Stomach (tissue), 8 donors: ENCODE measurements at regions not wholly inside any gene's neighbourhood (a gene's known extent, or its start where the extent isn't known, plus 50 kb on each side); places are given as distances from the start of the nearest gene placed in this dataset.

Experiments used
- DNase-seq, 2 donors: peaks; one replicate each; pipeline versions ENCODE4 v3.0.0 to v3.0.0-alpha.2; 2013 to 2019
- H3K27ac ChIP-seq, 5 donors: fragments of 200-600 bp in 4 of 5; sonication (generic) in 4 of 5; one replicate each; pipeline ENCODE4 v1.5.1; 2013 to 2019; ENCODE audit warnings: mild to moderate bottlenecking in 1 of 5, moderate library complexity in 1 of 5
- H3K27me3 ChIP-seq, 3 donors: fragments of 200-600 bp; sonication (generic); one replicate each; pipeline ENCODE4 v1.5.1; 2017 to 2019; ENCODE audit warnings: mixed run types in 1 of 3
- H3K36me3 ChIP-seq, 4 donors: fragments of 200-600 bp; sonication (generic); 1 replicate in 3 of 4; 2 replicates in 1 of 4; pipeline ENCODE4 v1.5.1; 2016 to 2019
- H3K4me1 ChIP-seq, 4 donors: fragments of 200-600 bp; sonication (generic); one replicate each; pipeline ENCODE4 v1.5.1; 2016 to 2019
- H3K4me3 ChIP-seq, 4 donors: fragments of 200-600 bp; sonication (generic) in 3 of 4; one replicate each; pipeline ENCODE4 v1.5.1; 2016 to 2019; ENCODE audit warnings: mild to moderate bottlenecking in 1 of 4
- H3K9me3 ChIP-seq, 4 donors: fragments of 200-600 bp; sonication (generic); one replicate each; pipeline ENCODE4 v1.5.1; 2016 to 2019
- EP300 ChIP-seq: sonication (generic); formaldehyde crosslinking; IDR thresholded peaks from one replicate; pipeline ENCODE4 v1.6.1; 2017; ENCODE audit warnings: antibody characterized with exemption
- POLR2A ChIP-seq, 4 donors: fragments of 450-650 bp; IDR thresholded peaks; one replicate each; pipeline ENCODE4 v1.6.1; 2016; ENCODE audit warnings: antibody characterized with exemption in 4 of 4, control low read depth in 2 of 4, mild to moderate bottlenecking in 1 of 4, moderate library complexity in 1 of 4
- POLR2AphosphoS5 ChIP-seq, 3 donors: sonication (generic); formaldehyde crosslinking; IDR thresholded peaks; one replicate each; pipeline ENCODE4 v1.6.1; 2016; ENCODE audit warnings: antibody characterized with exemption in 3 of 3
- WGBS, 5 donors: extraction: QIAGEN DNeasy Blood & Tissue Kit in 3 of 5; methylation state at CpG; one replicate each; pipeline versions ENCODE4 v1.1.5 to v1.1.7; 2013 to 2018; 5-methylcytosine and 5-hydroxymethylcytosine counted together
- intact Hi-C: fragments of 100-400 bp; cut with DNase I; formaldehyde crosslinking; loops from one replicate; pipeline ENCODE4 v1.15.1; 2023; ENCODE audit warnings: low total_unique reads
- TF ChIP-seq, protein P1 (sequence below), 7 experiments: fragments of 450-650 bp in 4 of 7; fragments of 200-600 bp in 3 of 7; sonication (generic) in 3 of 7; IDR thresholded peaks; one replicate each; pipeline ENCODE4 v1.5.1; 2016 to 2019; ENCODE audit warnings: antibody characterized with exemption in 7 of 7, control low read depth in 2 of 7, mild to moderate bottlenecking in 1 of 7
- donor health status: healthy with polysubstance abuse.
- donor health status: Bipolar disorder and iron deficiency.
- donor health status: healthy.

DNA sequence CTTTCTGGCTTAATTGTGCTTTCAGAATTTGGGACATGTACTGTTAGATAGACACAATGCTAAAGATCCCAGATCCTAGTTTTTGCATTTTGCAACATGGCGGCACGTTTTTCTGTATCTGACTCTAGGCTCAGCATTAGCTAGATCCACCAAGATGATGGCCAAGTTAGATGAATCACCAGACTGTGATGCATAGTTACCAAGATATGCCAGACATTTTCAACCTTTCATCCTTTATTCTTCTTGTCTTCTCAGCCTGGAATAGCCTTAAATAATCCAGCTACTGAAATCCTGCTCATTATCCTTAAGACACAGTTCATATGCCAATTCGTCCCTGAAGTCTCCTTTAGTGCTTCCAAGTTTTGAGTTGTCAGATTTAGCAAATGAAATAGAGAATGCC is 144.9 kb upstream of the CRY1 start:
- Histone ChIP-seq H3K4me3 (no peak overlapping the region), H3K4me1 (peaks cover 0 to 3% (median 0%) of the 10 kb centered on the region in 4 donors), H3K27ac (no peak overlapping the region), H3K9me3 (no peaks in the 10 kb centered on the region), H3K27me3 (peaks cover 0 to 16% (median 0%) of the 10 kb centered on the region in 3 donors), H3K36me3 (no peaks in the 10 kb centered on the region)
- TF ChIP-seq, protein P1, sequence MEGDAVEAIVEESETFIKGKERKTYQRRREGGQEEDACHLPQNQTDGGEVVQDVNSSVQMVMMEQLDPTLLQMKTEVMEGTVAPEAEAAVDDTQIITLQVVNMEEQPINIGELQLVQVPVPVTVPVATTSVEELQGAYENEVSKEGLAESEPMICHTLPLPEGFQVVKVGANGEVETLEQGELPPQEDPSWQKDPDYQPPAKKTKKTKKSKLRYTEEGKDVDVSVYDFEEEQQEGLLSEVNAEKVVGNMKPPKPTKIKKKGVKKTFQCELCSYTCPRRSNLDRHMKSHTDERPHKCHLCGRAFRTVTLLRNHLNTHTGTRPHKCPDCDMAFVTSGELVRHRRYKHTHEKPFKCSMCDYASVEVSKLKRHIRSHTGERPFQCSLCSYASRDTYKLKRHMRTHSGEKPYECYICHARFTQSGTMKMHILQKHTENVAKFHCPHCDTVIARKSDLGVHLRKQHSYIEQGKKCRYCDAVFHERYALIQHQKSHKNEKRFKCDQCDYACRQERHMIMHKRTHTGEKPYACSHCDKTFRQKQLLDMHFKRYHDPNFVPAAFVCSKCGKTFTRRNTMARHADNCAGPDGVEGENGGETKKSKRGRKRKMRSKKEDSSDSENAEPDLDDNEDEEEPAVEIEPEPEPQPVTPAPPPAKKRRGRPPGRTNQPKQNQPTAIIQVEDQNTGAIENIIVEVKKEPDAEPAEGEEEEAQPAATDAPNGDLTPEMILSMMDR (IDR thresholded peaks at IDR 0.05): no peak
- TF ChIP-seq EP300 (no peak), POLR2AphosphoS5 (IDR thresholded peaks at IDR 0.05) (no peak), POLR2A (IDR thresholded peaks at IDR 0.05) (no peak)
- DNase-seq: no peak
- 76 to 84% (median 81%) methylated on average over 3 of the region's 3 CpGs for WGBS, 5 donors
- intact Hi-C loops: no loop called here

DNA sequence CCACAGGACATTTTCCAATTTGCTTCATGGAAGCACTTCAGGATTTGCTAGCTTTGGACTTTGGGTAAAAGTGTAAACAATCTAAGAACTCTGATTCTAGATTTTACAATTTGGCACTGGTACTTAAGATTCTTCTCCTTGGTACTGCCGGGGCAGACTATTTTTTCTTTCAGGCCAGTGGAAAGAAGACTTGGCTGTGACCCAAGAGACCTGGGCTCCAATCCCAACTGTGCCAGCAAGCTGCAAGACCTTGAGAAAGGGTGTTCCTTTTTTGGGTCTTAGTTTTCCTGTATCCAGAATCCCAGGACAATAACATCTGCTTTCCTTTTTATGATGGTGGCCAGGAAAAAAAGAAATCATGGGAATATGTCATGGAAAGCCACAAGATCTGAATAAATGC is 148.1 kb upstream of the CRY1 start:
- Histone ChIP-seq H3K27ac (no peak overlapping the region), H3K9me3 (no peaks in the 10 kb centered on the region), H3K36me3 (no peaks in the 10 kb centered on the region), H3K4me1 (peaks cover 0 to 3% (median 0%) of the 10 kb centered on the region in 4 donors), H3K4me3 (no peak overlapping the region), H3K27me3 (peaks cover 0 to 26% (median 0%) of the 10 kb centered on the region in 3 donors)
- WGBS, 5 donors: 21 to 46% (median 28%) methylated on average over 1 of the region's 1 CpG
- intact Hi-C loops: no loop called here
- TF ChIP-seq, protein P1 (IDR thresholded peaks at IDR 0.05): no peak
- TF ChIP-seq POLR2AphosphoS5 (IDR thresholded peaks at IDR 0.05) (no peak), EP300 (no peak), POLR2A (IDR thresholded peaks at IDR 0.05) (no peak)
- no peak for DNase-seq

DNA sequence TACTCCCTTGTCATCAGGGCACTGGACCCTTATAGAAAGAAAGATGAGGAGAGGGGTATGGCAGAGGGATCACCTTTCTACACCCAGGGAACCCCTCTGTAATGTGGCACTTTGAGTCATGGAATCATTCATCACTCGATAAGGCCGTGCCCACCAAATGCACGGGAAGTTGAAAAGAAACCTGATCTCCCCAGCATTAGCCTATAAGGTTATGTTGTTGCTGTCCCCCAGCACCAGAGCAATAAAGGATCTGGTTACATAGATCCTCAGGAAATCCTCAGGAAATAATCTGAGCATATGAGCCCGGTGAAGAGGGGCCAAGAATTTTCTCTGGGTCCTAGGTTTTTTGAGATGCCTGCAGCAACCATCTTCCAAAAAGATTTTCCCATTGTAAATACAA is 148.8 kb upstream of the CRY1 start:
- H3K27me3 ChIP-seq: peaks cover 0 to 30% (median 0%) of the 10 kb centered on the region in 3 donors
- no peak for TF ChIP-seq POLR2AphosphoS5 (IDR thresholded peaks at IDR 0.05)
- TF ChIP-seq EP300: no peak
- TF ChIP-seq, protein P1 (IDR thresholded peaks at IDR 0.05): no peak
- no peak for TF ChIP-seq POLR2A (IDR thresholded peaks at IDR 0.05)
- H3K4me1 ChIP-seq: peaks cover 0 to 3% (median 0%) of the 10 kb centered on the region in 4 donors
- no peak overlapping the region for H3K4me3 ChIP-seq
- intact Hi-C loops: no loop called here
- 13 to 18% (median 16%) methylated on average over 4 of the region's 4 CpGs for WGBS, 5 donors
- DNase-seq: no peak
- H3K9me3 ChIP-seq: no peaks in the 10 kb centered on the region
- H3K27ac ChIP-seq: no peak overlapping the region
- H3K36me3 ChIP-seq: no peaks in the 10 kb centered on the region

DNA sequence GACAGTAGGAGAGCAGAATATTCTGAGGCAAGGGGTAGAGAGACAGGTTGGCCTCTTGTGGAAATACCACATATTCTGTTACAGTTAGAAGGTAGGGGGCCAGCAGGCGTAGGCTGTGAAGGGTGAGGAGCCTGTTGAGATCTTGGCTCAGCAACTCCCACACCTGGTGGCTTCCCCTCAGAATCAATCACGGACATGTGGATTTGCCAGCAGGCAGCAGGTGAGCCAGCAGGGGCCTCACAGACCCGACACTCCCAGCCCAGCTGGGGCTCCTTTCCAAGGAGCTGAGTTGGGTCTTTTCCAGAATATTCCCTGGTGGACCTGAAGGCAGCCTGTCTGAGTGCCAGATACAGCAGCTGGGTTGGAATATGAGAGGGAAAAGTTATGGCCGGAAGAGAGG is 150.0 kb upstream of the CRY1 start:
- 35 to 59% (median 52%) methylated on average over 4 of the region's 4 CpGs for WGBS, 5 donors
- Histone ChIP-seq H3K4me3 (no peak overlapping the region), H3K9me3 (no peaks in the 10 kb centered on the region), H3K4me1 (peaks cover 0 to 3% (median 0%) of the 10 kb centered on the region in 4 donors), H3K27me3 (peaks cover 0 to 25% (median 0%) of the 10 kb centered on the region in 3 donors), H3K36me3 (no peaks in the 10 kb centered on the region), H3K27ac (no peak overlapping the region)
- no peak for TF ChIP-seq POLR2A (IDR thresholded peaks at IDR 0.05)
- TF ChIP-seq EP300: no peak
- intact Hi-C loops: no loop called here
- no peak for DNase-seq

DNA sequence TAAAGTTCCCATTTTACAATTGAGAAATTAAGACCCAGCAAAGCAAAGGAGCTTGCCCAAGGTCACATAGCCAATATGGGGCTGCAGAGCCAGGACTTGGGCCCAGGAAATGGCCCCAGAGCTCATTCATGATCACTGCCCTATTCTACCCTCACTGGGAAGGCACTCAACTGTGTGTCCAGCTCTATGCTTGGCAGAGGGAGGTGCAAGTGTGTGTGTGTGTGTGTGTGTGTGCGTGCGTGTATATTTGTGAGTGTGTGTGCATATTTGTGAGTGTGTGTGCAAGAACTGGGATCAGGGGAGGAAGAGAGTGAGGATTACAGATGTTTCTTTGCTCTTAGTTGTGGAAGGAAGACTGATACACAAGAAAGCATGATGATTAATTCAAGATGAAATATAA is 151.2 kb upstream of the CRY1 start:
- Histone ChIP-seq H3K4me1 (peaks cover 0 to 3% (median 0%) of the 10 kb centered on the region in 4 donors), H3K36me3 (no peaks in the 10 kb centered on the region), H3K9me3 (no peaks in the 10 kb centered on the region), H3K27me3 (peaks cover 0 to 25% (median 0%) of the 10 kb centered on the region in 3 donors), H3K4me3 (no peak overlapping the region), H3K27ac (no peak overlapping the region)
- no peak for TF ChIP-seq EP300
- no peak for TF ChIP-seq POLR2AphosphoS5 (IDR thresholded peaks at IDR 0.05)
- TF ChIP-seq, protein P1 (IDR thresholded peaks at IDR 0.05): no peak
- no peak for TF ChIP-seq POLR2A (IDR thresholded peaks at IDR 0.05)
- 47 to 96% (median 86%) methylated on average over 2 of the region's 2 CpGs for WGBS, 5 donors
- DNase-seq: no peak
- intact Hi-C loops: no loop called here
